Fibroblast of peridontal ligament (primary cell): ENCODE measurements at regions not wholly inside any gene's neighbourhood (a gene's known extent, or its start where the extent isn't known, plus 50 kb on each side); places are given as distances from the start of the nearest gene placed in this dataset.

Experiments
- DNase-seq: peaks from one replicate; pipeline ENCODE4 v3.0.0-alpha.2; 2010; ENCODE audit errors: extremely low read depth

GRCh38 chr5:98492258-98492657 lies 281.2 kb upstream of the RGMB start:
- no peak for DNase-seq

GRCh38 chr5:98497418-98497817 lies 276.0 kb upstream of the RGMB start:
- no peak for DNase-seq

- DNase-seq, result no peak
Observed at GRCh38 chr5:98498028-98498427, 275.4 kb upstream of the RGMB start.

- no peak for DNase-seq
Observed at GRCh38 chr5:98499892-98500291, 273.6 kb upstream of the RGMB start.

GRCh38 chr5:98500811-98501210 lies 272.7 kb upstream of the RGMB start:
- no peak for DNase-seq

GRCh38 chr5:98503616-98504015 lies 269.8 kb upstream of the RGMB start:
- no peak for DNase-seq

- no peak for DNase-seq
Observed at GRCh38 chr5:98504505-98504904, 269.0 kb upstream of the RGMB start.

GRCh38 chr5:98510143-98510985 lies 263.1 kb upstream of the RGMB start:
- no peak for DNase-seq

- DNase-seq, result no peak
Observed at GRCh38 chr5:98513380-98513779, 260.1 kb upstream of the RGMB start.

- peak; percentile 43 for DNase-seq
Observed at GRCh38 chr5:98514215-98514614, 259.2 kb upstream of the RGMB start.

- DNase-seq, result no peak
Observed at GRCh38 chr5:98516701-98517100, 256.8 kb upstream of the RGMB start.

- DNase-seq, result no peak
Observed at GRCh38 chr5:98517560-98518366, 255.7 kb upstream of the RGMB start.

GRCh38 chr5:98518754-98519153 lies 254.7 kb upstream of the RGMB start:
- DNase-seq, result no peak

- no peak for DNase-seq
Observed at GRCh38 chr5:98519571-98519970, 253.9 kb upstream of the RGMB start.

GRCh38 chr5:98521821-98522220 lies 251.6 kb upstream of the RGMB start:
- DNase-seq, result no peak

- no peak for DNase-seq
Observed at GRCh38 chr5:98524773-98525172, 248.7 kb upstream of the RGMB start.

- no peak for DNase-seq
Observed at GRCh38 chr5:98527846-98528245, 245.6 kb upstream of the RGMB start.

- no peak for DNase-seq
Observed at GRCh38 chr5:98529321-98529720, 244.1 kb upstream of the RGMB start.

GRCh38 chr5:98530224-98530623 lies 243.2 kb upstream of the RGMB start:
- DNase-seq, result no peak

- DNase-seq, result no peak
Observed at GRCh38 chr5:98535901-98536300, 237.6 kb upstream of the RGMB start.

- DNase-seq, result peak; percentile 69
Observed at GRCh38 chr5:98540056-98540455, 233.4 kb upstream of the RGMB start.

- DNase-seq, result no peak
Observed at GRCh38 chr5:98541641-98542040, 231.8 kb upstream of the RGMB start.

GRCh38 chr5:98543490-98543889 lies 230.0 kb upstream of the RGMB start:
- DNase-seq, result no peak
